ENCODE measurements at regions not wholly inside any gene's neighbourhood (a gene's known extent, or its start where the extent isn't known, plus 50 kb on each side); places are given as distances from the start of the nearest gene placed in this dataset.

DNA sequence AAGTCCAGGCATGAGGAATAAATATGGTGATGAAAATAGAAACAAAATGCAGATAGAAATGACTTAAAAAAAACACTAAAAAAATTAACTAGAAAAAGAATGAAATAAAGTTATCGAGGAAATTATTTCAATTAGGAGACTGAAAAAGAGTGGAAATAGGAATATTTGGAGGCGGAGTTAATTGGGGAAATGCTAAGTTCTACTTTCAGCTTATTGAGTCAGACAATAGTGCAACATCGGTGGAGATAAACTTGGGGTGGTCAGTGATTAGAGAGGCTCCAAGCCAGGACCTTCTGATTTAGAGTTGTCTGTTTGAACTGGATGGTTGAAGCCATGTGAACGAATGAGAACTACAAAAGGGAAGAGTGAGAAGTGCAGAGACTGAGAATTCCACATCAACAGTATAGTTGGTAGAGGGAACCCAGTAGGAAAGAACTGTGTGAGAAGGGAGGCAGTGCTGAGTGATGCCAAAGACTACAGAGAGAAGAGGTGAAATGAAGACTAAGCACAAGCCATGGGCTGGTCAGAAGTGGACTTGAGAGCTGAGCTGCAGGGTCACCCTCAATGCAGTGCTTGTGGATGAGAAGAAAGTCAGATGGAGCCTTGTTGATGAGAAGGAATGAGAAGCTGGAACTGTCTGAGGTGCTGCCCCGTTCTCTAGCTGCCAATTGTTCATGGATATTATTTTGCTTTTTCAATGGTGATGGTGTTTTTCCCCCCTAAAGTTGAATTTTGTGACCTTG is 160.7 kb downstream of the ICE1 start:
- TF ChIP-seq, protein P1, sequence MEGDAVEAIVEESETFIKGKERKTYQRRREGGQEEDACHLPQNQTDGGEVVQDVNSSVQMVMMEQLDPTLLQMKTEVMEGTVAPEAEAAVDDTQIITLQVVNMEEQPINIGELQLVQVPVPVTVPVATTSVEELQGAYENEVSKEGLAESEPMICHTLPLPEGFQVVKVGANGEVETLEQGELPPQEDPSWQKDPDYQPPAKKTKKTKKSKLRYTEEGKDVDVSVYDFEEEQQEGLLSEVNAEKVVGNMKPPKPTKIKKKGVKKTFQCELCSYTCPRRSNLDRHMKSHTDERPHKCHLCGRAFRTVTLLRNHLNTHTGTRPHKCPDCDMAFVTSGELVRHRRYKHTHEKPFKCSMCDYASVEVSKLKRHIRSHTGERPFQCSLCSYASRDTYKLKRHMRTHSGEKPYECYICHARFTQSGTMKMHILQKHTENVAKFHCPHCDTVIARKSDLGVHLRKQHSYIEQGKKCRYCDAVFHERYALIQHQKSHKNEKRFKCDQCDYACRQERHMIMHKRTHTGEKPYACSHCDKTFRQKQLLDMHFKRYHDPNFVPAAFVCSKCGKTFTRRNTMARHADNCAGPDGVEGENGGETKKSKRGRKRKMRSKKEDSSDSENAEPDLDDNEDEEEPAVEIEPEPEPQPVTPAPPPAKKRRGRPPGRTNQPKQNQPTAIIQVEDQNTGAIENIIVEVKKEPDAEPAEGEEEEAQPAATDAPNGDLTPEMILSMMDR (IDR thresholded peaks at IDR 0.05; ENCODE audit: low read depth, low read length): no peak
- Histone ChIP-seq H3K36me3 (no peaks in the 10 kb centered on the region), H3K27ac (no peak overlapping the region), H3K4me3 (no peak overlapping the region), H3K9me3 (ENCODE audit: low read depth) (no peaks in the 10 kb centered on the region), H3K4me1 (ENCODE audit: low read depth) (no peaks in the 10 kb centered on the region), H3K27me3 (no peaks in the 10 kb centered on the region)
- no peak for DNase-seq (ENCODE audit: low read depth in 1 of 2, low spot score in 1 of 2)

DNA sequence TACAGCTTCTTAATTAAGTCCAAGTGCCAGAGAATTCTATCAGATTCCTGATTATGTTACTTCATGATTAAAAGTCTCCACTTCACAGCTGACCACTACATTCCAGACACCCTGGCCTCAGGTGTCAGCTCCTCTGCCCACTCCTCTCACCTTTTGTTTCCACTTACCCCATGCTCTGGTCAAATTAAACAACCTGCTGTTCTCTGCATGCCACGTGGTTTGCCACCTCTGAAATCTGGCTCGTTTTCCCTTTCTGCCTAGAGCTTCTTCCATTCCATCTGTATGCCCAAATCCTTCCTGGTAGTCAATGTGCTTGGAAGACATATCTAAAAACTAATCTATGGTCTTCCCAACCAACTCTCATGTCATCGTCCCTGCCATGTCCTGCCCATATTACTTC is 158.6 kb downstream of the ICE1 start:
- H3K27ac ChIP-seq: no peak overlapping the region
- no peaks in the 10 kb centered on the region for H3K9me3 ChIP-seq (ENCODE audit: low read depth)
- no peaks in the 10 kb centered on the region for H3K4me1 ChIP-seq (ENCODE audit: low read depth)
- H3K36me3 ChIP-seq: no peaks in the 10 kb centered on the region
- DNase-seq (ENCODE audit: low read depth in 1 of 2, low spot score in 1 of 2): no peak
- H3K4me3 ChIP-seq: no peak overlapping the region
- TF ChIP-seq, protein P1 (IDR thresholded peaks at IDR 0.05; ENCODE audit: low read depth, low read length): no peak
- H3K27me3 ChIP-seq: no peaks in the 10 kb centered on the region

DNA sequence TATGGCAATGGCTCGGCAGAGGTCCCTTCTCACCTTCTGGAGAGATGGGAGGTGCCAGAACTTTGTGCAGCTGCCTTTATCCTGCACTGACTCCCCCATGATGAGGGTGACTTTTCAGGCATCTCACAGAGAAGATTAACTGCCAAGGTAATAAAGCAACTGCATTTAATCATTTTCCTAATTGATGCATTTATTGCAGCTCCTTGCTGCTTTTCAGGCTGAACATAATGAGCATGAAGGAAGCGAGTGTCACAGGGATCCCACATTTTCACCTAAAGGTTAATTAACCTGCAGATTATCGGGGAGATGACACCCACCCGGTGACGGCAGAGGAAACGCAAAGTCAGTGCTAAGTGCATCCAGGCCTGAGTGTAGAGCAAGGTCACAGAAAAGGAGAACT is 154.3 kb downstream of the ICE1 start:
- TF ChIP-seq, protein P1 (IDR thresholded peaks at IDR 0.05; ENCODE audit: low read depth, low read length): no peak
- Histone ChIP-seq H3K27me3 (no peaks in the 10 kb centered on the region), H3K36me3 (no peaks in the 10 kb centered on the region), H3K4me3 (no peak overlapping the region), H3K4me1 (ENCODE audit: low read depth) (no peaks in the 10 kb centered on the region), H3K27ac (no peak overlapping the region), H3K9me3 (ENCODE audit: low read depth) (no peaks in the 10 kb centered on the region)
- no peak for DNase-seq (ENCODE audit: low read depth in 1 of 2, low spot score in 1 of 2)

DNA sequence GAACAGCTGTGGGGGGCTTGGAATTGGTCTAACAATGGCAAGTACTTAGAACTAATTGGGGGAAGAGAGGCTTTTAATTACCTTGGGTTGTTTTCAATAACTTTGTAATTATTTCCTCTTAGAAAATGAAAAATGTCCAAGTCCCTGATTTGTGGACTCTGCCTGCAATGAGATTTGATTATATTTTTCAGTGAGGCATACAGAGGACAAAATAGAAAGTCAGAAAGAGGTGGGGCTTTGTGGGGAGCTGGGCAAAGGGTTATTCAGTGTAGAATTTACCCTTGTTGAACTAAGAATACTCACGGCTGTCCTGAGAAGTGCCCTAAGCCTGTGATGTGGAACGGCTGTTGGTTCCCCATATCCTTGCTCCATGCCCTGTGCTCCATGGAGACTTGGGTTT is 153.0 kb downstream of the ICE1 start:
- no peaks in the 10 kb centered on the region for H3K36me3 ChIP-seq
- no peak overlapping the region for H3K27ac ChIP-seq
- H3K27me3 ChIP-seq: no peaks in the 10 kb centered on the region
- no peak for DNase-seq (ENCODE audit: low read depth in 1 of 2, low spot score in 1 of 2)
- no peaks in the 10 kb centered on the region for H3K4me1 ChIP-seq (ENCODE audit: low read depth)
- H3K4me3 ChIP-seq: no peak overlapping the region
- H3K9me3 ChIP-seq (ENCODE audit: low read depth): no peaks in the 10 kb centered on the region
- TF ChIP-seq, protein P1 (IDR thresholded peaks at IDR 0.05; ENCODE audit: low read depth, low read length): no peak

DNA sequence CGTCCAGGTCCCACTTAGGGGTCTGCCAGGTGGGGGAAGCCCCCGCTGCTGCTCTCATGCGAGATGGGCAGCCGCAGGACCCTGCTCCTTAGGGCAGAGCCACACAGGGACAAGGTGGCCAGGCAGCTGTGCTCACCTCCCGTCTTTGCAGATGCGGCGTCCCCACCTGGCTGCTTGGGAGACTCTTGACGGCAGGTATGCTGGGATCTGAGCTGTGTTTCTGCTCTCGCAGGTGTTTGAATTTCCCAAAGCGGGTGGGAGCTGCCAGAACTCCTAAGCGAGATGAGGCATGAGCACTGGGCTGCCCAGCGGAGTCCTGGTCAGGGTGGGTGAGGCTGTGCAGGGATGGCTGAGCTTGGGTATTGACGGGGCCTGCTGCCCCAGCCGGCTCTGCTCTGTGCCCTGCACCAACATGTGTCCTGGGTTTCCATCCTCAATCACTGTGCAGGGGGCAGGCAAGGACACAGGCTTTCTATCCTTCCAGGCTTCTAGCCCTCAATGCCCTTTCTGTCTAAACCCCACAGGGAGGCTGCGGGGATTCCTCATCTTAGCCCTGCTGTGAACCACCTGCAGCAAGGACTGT is 151.4 kb downstream of the ICE1 start:
- no peak for DNase-seq (ENCODE audit: low read depth in 1 of 2, low spot score in 1 of 2)
- Histone ChIP-seq H3K27ac (no peak overlapping the region), H3K27me3 (no peaks in the 10 kb centered on the region), H3K36me3 (no peaks in the 10 kb centered on the region), H3K4me1 (ENCODE audit: low read depth) (no peaks in the 10 kb centered on the region), H3K9me3 (ENCODE audit: low read depth) (no peaks in the 10 kb centered on the region), H3K4me3 (no peak overlapping the region)
- TF ChIP-seq, protein P1 (IDR thresholded peaks at IDR 0.05; ENCODE audit: low read depth, low read length): no peak

Measured in cardiac muscle cell (in vitro differentiated cells and primary cell).